GM23338 (cell line): ENCODE measurements at regions not wholly inside any gene's neighbourhood (a gene's known extent, or its start where the extent isn't known, plus 50 kb on each side); places are given as distances from the start of the nearest gene placed in this dataset.

Experiments
- ATAC-seq: fragments of 200-7000 bp; cut with Tn5 transposase; 3 replicates; pipeline ENCODE4 v1.9.1; 2020
- DNase-seq: peaks from one replicate; pipeline ENCODE4 v3.0.0-alpha.2; 2015; ENCODE audit warnings: low spot score
- H2AFZ ChIP-seq: fragments of 200-600 bp; sonication (generic); 2 replicates; pipeline ENCODE4 v1.8.0; 2016; ENCODE audit warnings: antibody characterized with exemption, mild to moderate bottlenecking, moderate library complexity
- H3F3A ChIP-seq: fragments of 200-600 bp; sonication (generic); replicated peaks from 2 replicates; pipeline ENCODE4 v1.8.0; 2017; ENCODE audit warnings: antibody characterized with exemption, mixed run types, low read depth
- H3K27ac ChIP-seq: fragments of 200-600 bp; sonication (generic); 2 replicates; pipeline ENCODE4 v1.6.1; 2016; ENCODE audit warnings: low read depth
- H3K27me3 ChIP-seq: fragments of 200-600 bp; sonication (generic); 2 replicates; pipeline ENCODE4 v1.8.0; 2016; ENCODE audit warnings: mild to moderate bottlenecking, mixed run types, moderate library complexity; ENCODE audit not compliant: insufficient read depth
- H3K36me3 ChIP-seq: fragments of 200-600 bp; sonication (generic); 2 replicates; pipeline ENCODE4 v1.8.0; 2016; ENCODE audit warnings: mild to moderate bottlenecking; ENCODE audit not compliant: insufficient read depth
- H3K4me1 ChIP-seq: fragments of 200-600 bp; sonication (generic); 2 replicates; pipeline ENCODE4 v1.8.0; 2016; ENCODE audit warnings: mild to moderate bottlenecking, moderate library complexity; ENCODE audit not compliant: insufficient read depth
- H3K4me2 ChIP-seq: fragments of 200-600 bp; sonication (generic); 2 replicates; pipeline ENCODE4 v1.7.1; 2017; ENCODE audit warnings: mixed run types
- H3K4me3 ChIP-seq: fragments of 200-600 bp; sonication (generic); 2 replicates; pipeline ENCODE4 v1.6.1; 2016; ENCODE audit warnings: mixed run types
- H3K79me2 ChIP-seq: fragments of 200-600 bp; sonication (generic); replicated peaks from 2 replicates; pipeline ENCODE4 v1.8.0; 2017; ENCODE audit warnings: mild to moderate bottlenecking; ENCODE audit not compliant: insufficient read depth
- H3K9me2 ChIP-seq: fragments of 200-600 bp; sonication (generic); 2 replicates; pipeline ENCODE4 v1.8.0; 2017; ENCODE audit not compliant: insufficient read depth
- H4K20me1 ChIP-seq: fragments of 200-600 bp; sonication (generic); replicated peaks from 2 replicates; pipeline ENCODE4 v1.8.0; 2017; ENCODE audit warnings: mild to moderate bottlenecking; ENCODE audit not compliant: insufficient read depth
- H3K27ac Mint-ChIP-seq: 2 replicates; pipeline ENCODE4 v1.8.0; 2020; ENCODE audit warnings: inconsistent platforms, mild to moderate bottlenecking, moderate library complexity, mixed read lengths
- H3K27me3 Mint-ChIP-seq: 3 replicates; pipeline ENCODE4 v1.8.0; 2022; ENCODE audit warnings: low read depth, mild to moderate bottlenecking, moderate library complexity, mixed read lengths, inconsistent platforms; ENCODE audit not compliant: insufficient read depth, poor library complexity
- H3K36me3 Mint-ChIP-seq: 3 replicates; pipeline ENCODE4 v1.8.0; 2021; ENCODE audit warnings: low read depth, mild to moderate bottlenecking, inconsistent platforms, moderate library complexity, mixed read lengths
- H3K4me1 Mint-ChIP-seq: 3 replicates; pipeline ENCODE4 v1.8.0; 2020; ENCODE audit warnings: mild to moderate bottlenecking, inconsistent platforms, mixed read lengths
- H3K4me3 Mint-ChIP-seq: 3 replicates; pipeline ENCODE4 v1.8.0; 2021; ENCODE audit warnings: moderate library complexity, mild to moderate bottlenecking, inconsistent platforms, mixed read lengths
- H3K9me3 Mint-ChIP-seq: 3 replicates; pipeline ENCODE4 v1.8.0; 2020; ENCODE audit warnings: moderate library complexity, mild to moderate bottlenecking, inconsistent platforms, mixed read lengths
- CREB1 ChIP-seq: fragments of 250-450 bp; sonication (Bioruptor Pico); IDR thresholded peaks from 2 replicates; pipeline ENCODE4 v1.5.0; 2020; ENCODE audit warnings: low read depth, mild to moderate bottlenecking, moderate library complexity
- EZH2 ChIP-seq: fragments of 200-600 bp; sonication (generic); IDR thresholded peaks from one replicate; pipeline ENCODE4 v1.8.0; 2017; ENCODE audit warnings: antibody characterized with exemption, mild to moderate bottlenecking, low read depth; ENCODE audit not compliant: unreplicated experiment
- REST ChIP-seq: IDR thresholded peaks from one replicate; pipeline ENCODE4 v1.6.1; 2018; ENCODE audit warnings: antibody characterized with exemption; ENCODE audit not compliant: unreplicated experiment
- STAT1 ChIP-seq: IDR thresholded peaks from one replicate; pipeline ENCODE4 v1.6.1; 2016; ENCODE audit warnings: antibody characterized with exemption; ENCODE audit not compliant: unreplicated experiment
- ZNF114 ChIP-seq: fragments of 250-450 bp; sonication (Bioruptor Pico); IDR thresholded peaks from 2 replicates; pipeline ENCODE4 v1.5.0; 2020; ENCODE audit warnings: mild to moderate bottlenecking, moderate library complexity
- ZNF331 ChIP-seq: fragments of 250-450 bp; sonication (Bioruptor Pico); IDR thresholded peaks from 2 replicates; pipeline ENCODE4 v1.5.0; 2020; ENCODE audit warnings: low read depth, mild to moderate bottlenecking, moderate library complexity
- TF ChIP-seq, protein P1 (sequence below), 2 experiments: fragments of 200-600 bp in 1 of 2; sonication (generic) in 1 of 2; conservative IDR thresholded peaks; 2 replicates each; pipeline versions ENCODE4 v1.5.1 to v1.6.1; 2016 to 2017; ENCODE audit warnings: antibody characterized with exemption in 2 of 2, low read depth in 2 of 2, mild to moderate bottlenecking in 2 of 2, moderate library complexity in 1 of 2
- TF ChIP-seq, protein P2 (sequence below): fragments of 250-450 bp; sonication (Bioruptor Pico); IDR thresholded peaks from 2 replicates; pipeline ENCODE4 v1.5.0; 2020; ENCODE audit warnings: mild to moderate bottlenecking, moderate library complexity

DNA sequence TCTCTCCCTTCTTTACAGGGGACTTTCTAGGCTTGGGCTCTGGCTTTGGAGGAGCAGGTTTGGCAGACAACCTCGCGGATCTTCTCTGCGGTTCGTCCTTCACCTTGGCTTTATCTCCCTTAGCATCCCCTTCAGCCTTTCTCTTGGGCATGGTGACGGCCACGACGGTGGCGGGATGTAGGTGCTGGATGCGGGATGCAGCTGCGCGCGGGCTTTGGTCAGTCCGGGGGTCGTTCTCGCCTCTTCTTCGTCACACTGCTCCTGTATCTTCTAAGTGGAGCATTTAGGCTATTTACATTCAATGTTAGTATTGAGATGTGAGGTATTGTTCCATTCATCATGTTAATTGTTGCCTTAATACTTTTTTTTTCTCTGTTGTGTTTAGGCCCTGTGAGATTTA is 217.2 kb upstream of the STXBP6 start:
- TF ChIP-seq, protein P1, sequence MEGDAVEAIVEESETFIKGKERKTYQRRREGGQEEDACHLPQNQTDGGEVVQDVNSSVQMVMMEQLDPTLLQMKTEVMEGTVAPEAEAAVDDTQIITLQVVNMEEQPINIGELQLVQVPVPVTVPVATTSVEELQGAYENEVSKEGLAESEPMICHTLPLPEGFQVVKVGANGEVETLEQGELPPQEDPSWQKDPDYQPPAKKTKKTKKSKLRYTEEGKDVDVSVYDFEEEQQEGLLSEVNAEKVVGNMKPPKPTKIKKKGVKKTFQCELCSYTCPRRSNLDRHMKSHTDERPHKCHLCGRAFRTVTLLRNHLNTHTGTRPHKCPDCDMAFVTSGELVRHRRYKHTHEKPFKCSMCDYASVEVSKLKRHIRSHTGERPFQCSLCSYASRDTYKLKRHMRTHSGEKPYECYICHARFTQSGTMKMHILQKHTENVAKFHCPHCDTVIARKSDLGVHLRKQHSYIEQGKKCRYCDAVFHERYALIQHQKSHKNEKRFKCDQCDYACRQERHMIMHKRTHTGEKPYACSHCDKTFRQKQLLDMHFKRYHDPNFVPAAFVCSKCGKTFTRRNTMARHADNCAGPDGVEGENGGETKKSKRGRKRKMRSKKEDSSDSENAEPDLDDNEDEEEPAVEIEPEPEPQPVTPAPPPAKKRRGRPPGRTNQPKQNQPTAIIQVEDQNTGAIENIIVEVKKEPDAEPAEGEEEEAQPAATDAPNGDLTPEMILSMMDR (conservative IDR thresholded peaks at IDR 0.05; ENCODE audit: low read depth in 2 of 2): no peak
- TF ChIP-seq REST (no peak), CREB1 (CRISPR knock-in tag) (no peak), ZNF331 (CRISPR knock-in tag) (no peak)

GRCh38 chr14:25259470-25259869 is 209.5 kb upstream of the STXBP6 start:
- H3K9me3 Mint-ChIP-seq: no peaks in the 10 kb centered on the region
- no peak overlapping the region for H3K4me3 Mint-ChIP-seq
- H3K27ac Mint-ChIP-seq: no peak overlapping the region
- TF ChIP-seq, protein P1 (conservative IDR thresholded peaks at IDR 0.05; ENCODE audit: low read depth in 2 of 2): no peak
- TF ChIP-seq ZNF114 (CRISPR knock-in tag) (no peak), STAT1 (no peak), EZH2 (no peak), CREB1 (CRISPR knock-in tag) (no peak)
- TF ChIP-seq, protein P2, sequence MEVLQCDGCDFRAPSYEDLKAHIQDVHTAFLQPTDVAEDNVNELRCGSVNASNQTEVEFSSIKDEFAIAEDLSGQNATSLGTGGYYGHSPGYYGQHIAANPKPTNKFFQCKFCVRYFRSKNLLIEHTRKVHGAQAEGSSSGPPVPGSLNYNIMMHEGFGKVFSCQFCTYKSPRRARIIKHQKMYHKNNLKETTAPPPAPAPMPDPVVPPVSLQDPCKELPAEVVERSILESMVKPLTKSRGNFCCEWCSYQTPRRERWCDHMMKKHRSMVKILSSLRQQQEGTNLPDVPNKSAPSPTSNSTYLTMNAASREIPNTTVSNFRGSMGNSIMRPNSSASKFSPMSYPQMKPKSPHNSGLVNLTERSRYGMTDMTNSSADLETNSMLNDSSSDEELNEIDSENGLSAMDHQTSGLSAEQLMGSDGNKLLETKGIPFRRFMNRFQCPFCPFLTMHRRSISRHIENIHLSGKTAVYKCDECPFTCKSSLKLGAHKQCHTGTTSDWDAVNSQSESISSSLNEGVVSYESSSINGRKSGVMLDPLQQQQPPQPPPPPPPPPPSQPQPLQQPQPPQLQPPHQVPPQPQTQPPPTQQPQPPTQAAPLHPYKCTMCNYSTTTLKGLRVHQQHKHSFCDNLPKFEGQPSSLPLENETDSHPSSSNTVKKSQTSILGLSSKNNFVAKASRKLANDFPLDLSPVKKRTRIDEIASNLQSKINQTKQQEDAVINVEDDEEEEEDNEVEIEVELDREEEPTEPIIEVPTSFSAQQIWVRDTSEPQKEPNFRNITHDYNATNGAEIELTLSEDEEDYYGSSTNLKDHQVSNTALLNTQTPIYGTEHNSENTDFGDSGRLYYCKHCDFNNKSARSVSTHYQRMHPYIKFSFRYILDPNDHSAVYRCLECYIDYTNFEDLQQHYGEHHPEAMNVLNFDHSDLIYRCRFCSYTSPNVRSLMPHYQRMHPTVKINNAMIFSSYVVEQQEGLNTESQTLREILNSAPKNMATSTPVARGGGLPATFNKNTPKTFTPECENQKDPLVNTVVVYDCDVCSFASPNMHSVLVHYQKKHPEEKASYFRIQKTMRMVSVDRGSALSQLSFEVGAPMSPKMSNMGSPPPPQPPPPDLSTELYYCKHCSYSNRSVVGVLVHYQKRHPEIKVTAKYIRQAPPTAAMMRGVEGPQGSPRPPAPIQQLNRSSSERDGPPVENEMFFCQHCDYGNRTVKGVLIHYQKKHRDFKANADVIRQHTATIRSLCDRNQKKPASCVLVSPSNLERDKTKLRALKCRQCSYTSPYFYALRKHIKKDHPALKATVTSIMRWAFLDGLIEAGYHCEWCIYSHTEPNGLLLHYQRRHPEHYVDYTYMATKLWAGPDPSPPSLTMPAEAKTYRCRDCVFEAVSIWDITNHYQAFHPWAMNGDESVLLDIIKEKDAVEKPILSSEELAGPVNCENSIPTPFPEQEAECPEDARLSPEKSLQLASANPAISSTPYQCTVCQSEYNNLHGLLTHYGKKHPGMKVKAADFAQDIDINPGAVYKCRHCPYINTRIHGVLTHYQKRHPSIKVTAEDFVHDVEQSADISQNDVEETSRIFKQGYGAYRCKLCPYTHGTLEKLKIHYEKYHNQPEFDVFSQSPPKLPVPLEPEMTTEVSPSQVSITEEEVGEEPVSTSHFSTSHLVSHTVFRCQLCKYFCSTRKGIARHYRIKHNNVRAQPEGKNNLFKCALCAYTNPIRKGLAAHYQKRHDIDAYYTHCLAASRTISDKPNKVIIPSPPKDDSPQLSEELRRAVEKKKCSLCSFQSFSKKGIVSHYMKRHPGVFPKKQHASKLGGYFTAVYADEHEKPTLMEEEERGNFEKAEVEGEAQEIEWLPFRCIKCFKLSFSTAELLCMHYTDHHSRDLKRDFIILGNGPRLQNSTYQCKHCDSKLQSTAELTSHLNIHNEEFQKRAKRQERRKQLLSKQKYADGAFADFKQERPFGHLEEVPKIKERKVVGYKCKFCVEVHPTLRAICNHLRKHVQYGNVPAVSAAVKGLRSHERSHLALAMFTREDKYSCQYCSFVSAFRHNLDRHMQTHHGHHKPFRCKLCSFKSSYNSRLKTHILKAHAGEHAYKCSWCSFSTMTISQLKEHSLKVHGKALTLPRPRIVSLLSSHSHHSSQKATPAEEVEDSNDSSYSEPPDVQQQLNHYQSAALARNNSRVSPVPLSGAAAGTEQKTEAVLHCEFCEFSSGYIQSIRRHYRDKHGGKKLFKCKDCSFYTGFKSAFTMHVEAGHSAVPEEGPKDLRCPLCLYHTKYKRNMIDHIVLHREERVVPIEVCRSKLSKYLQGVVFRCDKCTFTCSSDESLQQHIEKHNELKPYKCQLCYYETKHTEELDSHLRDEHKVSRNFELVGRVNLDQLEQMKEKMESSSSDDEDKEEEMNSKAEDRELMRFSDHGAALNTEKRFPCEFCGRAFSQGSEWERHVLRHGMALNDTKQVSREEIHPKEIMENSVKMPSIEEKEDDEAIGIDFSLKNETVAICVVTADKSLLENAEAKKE (CRISPR knock-in tag): no peak

More for the DNA sequence above, 217.2 kb upstream of the STXBP6 start:
- Histone ChIP-seq H3K9me2 (0 out of 2 replicates have a peak, but pooled peaks cover 6% of the 10 kb centered on the region), H3F3A (no peaks in the 10 kb centered on the region), H3K27me3 (no peaks in the 10 kb centered on the region), H3K36me3 (no peaks in the 10 kb centered on the region), H3K4me2 (no peak overlapping the region), H4K20me1 (no peaks in the 10 kb centered on the region), H3K4me3 (no peak overlapping the region), H3K4me1 (no peaks in the 10 kb centered on the region), H3K27ac (no peak overlapping the region), H2AFZ (peak overlapping the region; percentile 3), H3K79me2 (no peaks in the 10 kb centered on the region)
- Mint-ChIP-seq H3K36me3 (no peaks in the 10 kb centered on the region), H3K9me3 (no peaks in the 10 kb centered on the region), H3K27me3 (no peaks in the 10 kb centered on the region), H3K27ac (no peak overlapping the region), H3K4me3 (no peak overlapping the region), H3K4me1 (no peaks in the 10 kb centered on the region)
- ATAC-seq: no peak
- no peak for DNase-seq

More at GRCh38 chr14:25259470-25259869, 209.5 kb upstream of the STXBP6 start:
- H3K4me2 ChIP-seq: no peak overlapping the region
- no peak overlapping the region for H2AFZ ChIP-seq
- no peaks in the 10 kb centered on the region for H3K27me3 ChIP-seq
- H3K4me1 ChIP-seq: no peaks in the 10 kb centered on the region
- no peak for DNase-seq
- H3K4me3 ChIP-seq: no peak overlapping the region
- no peaks in the 10 kb centered on the region for H3K9me2 ChIP-seq
- ATAC-seq: no peak
- Mint-ChIP-seq H3K4me1 (no peaks in the 10 kb centered on the region), H3K36me3 (no peaks in the 10 kb centered on the region), H3K27me3 (no peaks in the 10 kb centered on the region)
- H3K79me2 ChIP-seq: no peaks in the 10 kb centered on the region
- H3F3A ChIP-seq: no peaks in the 10 kb centered on the region
- H3K27ac ChIP-seq: no peak overlapping the region
- no peaks in the 10 kb centered on the region for H3K36me3 ChIP-seq
- H4K20me1 ChIP-seq: no peaks in the 10 kb centered on the region
